ENCODE measurements at regions not wholly inside any gene's neighbourhood (a gene's known extent, or its start where the extent isn't known, plus 50 kb on each side); places are given as distances from the start of the nearest gene placed in this dataset.

DNA sequence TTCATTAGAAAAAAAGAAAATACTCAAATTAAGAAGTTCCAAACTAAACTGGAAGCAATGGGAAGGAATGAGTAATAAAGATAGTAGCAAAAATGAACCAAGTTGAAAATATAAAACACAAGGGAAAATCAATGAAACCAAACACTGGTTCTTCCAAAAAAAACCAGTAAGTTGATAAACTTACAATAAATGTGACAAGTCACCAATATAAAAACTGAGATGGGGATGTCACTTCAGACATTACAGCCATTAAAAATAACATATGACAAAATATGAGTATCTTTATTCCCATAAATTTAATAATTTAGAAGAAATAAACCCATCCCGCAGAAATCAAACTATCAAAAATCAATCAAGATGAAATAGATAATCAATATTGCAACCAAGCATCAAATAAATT lies 633.9 kb upstream of the RAB6C start:
- TF ChIP-seq MLLT10 (CRISPR knock-in tag; IDR thresholded peaks at IDR 0.05) (no peak), RBM22 (optimal IDR thresholded peaks at IDR 0.05; ENCODE audit: low read length) (no peak), ZFP36 (IDR thresholded peaks at IDR 0.05; ENCODE audit: borderline replicate concordance, low read depth, low read length, partially characterized antibody) (no peak), POLR2A (IDR thresholded peaks at IDR 0.05; ENCODE audit: insufficient read depth in 1 of 2, low read depth in 2 of 2, low read length in 2 of 2) (no peak), BRD4 (CRISPR knock-in tag; IDR thresholded peaks at IDR 0.05) (no peak), ESRRA (CRISPR knock-in tag; IDR thresholded peaks at IDR 0.05; ENCODE audit: low read depth) (no peak), SNRNP70 (IDR thresholded peaks at IDR 0.05; ENCODE audit: low read depth, low read length) (no peak), MAFF (IDR thresholded peaks at IDR 0.05; ENCODE audit: low read depth, low read length) (peak; percentile 73), ZNF607 (CRISPR knock-in tag; IDR thresholded peaks at IDR 0.05; ENCODE audit: borderline replicate concordance) (no peak), ZNF253 (CRISPR knock-in tag; IDR thresholded peaks at IDR 0.05; ENCODE audit: borderline replicate concordance) (no peak), ZNF124 (CRISPR knock-in tag; IDR thresholded peaks at IDR 0.05) (no peak), MAFK (conservative IDR thresholded peaks at IDR 0.05 in 1 of 2, IDR thresholded peaks at IDR 0.05 in 1 of 2; ENCODE audit: low read length in 2 of 2) (peak; percentile 71 to 85; a peak in 3 of 4 replicates), ZFYVE20 (CRISPR knock-in tag; IDR thresholded peaks at IDR 0.05; ENCODE audit: borderline replicate concordance, low read depth) (no peak), RBM39 (IDR thresholded peaks at IDR 0.05; ENCODE audit: low read depth, low read length, poor library complexity, severe bottlenecking) (no peak)
- TF ChIP-seq, protein P1, sequence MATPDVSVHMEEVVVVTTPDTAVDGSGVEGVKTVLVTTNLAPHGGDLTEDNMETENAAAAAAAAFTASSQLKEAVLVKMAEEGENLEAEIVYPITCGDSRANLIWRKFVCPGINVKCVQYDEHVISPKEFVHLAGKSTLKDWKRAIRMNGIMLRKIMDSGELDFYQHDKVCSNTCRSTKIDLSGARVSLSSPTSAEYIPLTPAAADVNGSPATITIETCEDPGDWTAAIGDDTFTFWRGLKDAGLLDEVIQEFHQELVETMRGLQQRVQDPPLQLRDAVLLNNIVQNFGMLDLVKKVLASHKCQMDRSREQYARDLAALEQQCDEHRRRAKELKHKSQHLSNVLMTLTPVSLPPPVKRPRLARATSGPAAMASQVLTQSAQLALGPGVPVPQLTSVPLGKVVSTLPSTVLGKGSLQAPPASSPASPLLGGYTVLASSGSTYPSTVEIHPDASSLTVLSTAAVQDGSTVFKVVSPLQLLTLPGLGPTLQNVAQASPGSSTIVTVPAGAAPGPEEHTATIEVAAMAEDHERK (CRISPR knock-in tag; IDR thresholded peaks at IDR 0.05; ENCODE audit: low read depth): no peak
- TF ChIP-seq, protein P2, sequence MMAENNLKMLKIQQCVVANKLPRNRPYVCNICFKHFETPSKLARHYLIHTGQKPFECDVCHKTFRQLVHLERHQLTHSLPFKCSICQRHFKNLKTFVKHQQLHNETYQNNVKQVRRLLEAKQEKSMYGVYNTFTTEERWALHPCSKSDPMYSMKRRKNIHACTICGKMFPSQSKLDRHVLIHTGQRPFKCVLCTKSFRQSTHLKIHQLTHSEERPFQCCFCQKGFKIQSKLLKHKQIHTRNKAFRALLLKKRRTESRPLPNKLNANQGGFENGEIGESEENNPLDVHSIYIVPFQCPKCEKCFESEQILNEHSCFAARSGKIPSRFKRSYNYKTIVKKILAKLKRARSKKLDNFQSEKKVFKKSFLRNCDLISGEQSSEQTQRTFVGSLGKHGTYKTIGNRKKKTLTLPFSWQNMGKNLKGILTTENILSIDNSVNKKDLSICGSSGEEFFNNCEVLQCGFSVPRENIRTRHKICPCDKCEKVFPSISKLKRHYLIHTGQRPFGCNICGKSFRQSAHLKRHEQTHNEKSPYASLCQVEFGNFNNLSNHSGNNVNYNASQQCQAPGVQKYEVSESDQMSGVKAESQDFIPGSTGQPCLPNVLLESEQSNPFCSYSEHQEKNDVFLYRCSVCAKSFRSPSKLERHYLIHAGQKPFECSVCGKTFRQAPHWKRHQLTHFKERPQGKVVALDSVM (CRISPR knock-in tag; IDR thresholded peaks at IDR 0.05): no peak
- TF ChIP-seq, protein P3, sequence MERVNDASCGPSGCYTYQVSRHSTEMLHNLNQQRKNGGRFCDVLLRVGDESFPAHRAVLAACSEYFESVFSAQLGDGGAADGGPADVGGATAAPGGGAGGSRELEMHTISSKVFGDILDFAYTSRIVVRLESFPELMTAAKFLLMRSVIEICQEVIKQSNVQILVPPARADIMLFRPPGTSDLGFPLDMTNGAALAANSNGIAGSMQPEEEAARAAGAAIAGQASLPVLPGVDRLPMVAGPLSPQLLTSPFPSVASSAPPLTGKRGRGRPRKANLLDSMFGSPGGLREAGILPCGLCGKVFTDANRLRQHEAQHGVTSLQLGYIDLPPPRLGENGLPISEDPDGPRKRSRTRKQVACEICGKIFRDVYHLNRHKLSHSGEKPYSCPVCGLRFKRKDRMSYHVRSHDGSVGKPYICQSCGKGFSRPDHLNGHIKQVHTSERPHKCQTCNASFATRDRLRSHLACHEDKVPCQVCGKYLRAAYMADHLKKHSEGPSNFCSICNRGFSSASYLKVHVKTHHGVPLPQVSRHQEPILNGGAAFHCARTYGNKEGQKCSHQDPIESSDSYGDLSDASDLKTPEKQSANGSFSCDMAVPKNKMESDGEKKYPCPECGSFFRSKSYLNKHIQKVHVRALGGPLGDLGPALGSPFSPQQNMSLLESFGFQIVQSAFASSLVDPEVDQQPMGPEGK (CRISPR knock-in tag; IDR thresholded peaks at IDR 0.05): no peak
- TF ChIP-seq, protein P4, sequence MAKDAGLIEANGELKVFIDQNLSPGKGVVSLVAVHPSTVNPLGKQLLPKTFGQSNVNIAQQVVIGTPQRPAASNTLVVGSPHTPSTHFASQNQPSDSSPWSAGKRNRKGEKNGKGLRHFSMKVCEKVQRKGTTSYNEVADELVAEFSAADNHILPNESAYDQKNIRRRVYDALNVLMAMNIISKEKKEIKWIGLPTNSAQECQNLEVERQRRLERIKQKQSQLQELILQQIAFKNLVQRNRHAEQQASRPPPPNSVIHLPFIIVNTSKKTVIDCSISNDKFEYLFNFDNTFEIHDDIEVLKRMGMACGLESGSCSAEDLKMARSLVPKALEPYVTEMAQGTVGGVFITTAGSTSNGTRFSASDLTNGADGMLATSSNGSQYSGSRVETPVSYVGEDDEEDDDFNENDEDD (CRISPR knock-in tag; IDR thresholded peaks at IDR 0.05; ENCODE audit: borderline replicate concordance): no peak
- 16% methylated on average over 1 of the region's 1 CpG for WGBS (ENCODE audit: low lambda C conversion rate)
- ChIA-PET POLR2A (no interaction called here), CTCF (ENCODE audit: low intra/inter-chr PET ratio, low total read pairs) (no interaction called here)
- FAIRE-seq (no peak), DNase-seq (ENCODE audit: low spot score) (no peak), ATAC-seq (no peak)
- H3K79me2 ChIP-seq (ENCODE audit: insufficient read depth, low read length): no peaks in the 10 kb centered on the region
- H2AFZ ChIP-seq (ENCODE audit: low read length): no peak overlapping the region
- in situ Hi-C loops (cut with HindIII; ENCODE audit: extremely low pct_ligation_motif_present, low pct_unique_long_range_greater_than_20kb): no loop called here
- H3K4me2 ChIP-seq (ENCODE audit: low read depth, low read length): no peak overlapping the region
- no TSS peak for BruUV-seq (replicated peaks)
- H4K20me1 ChIP-seq (ENCODE audit: insufficient read depth, low read length): no peaks in the 10 kb centered on the region
- intact Hi-C loops (cut with micrococcal nuclease; ENCODE audit: unreplicated experiment): no loop called here
- H3K27me3 ChIP-seq (ENCODE audit: control insufficient read depth in 1 of 2, insufficient read depth in 2 of 2, low read length in 2 of 2): no peaks in the 10 kb centered on the region
- no peak overlapping the region for H3K4me3 ChIP-seq (replicated peaks in 1 of 3; ENCODE audit: insufficient read depth in 1 of 3, low read depth in 2 of 3, low read length in 3 of 3)
- H3K9ac ChIP-seq (ENCODE audit: insufficient read depth, low read depth, low read length): no peak overlapping the region
- H3K9me3 ChIP-seq (ENCODE audit: low read length): no peaks in the 10 kb centered on the region; the same call in 1 of the 2 replicates
- H3K27ac ChIP-seq (ENCODE audit: extremely low read length, insufficient read depth, low read length): no peak overlapping the region
- H3K4me1 ChIP-seq (ENCODE audit: insufficient read depth, low read length): no peaks in the 10 kb centered on the region
- H3K36me3 ChIP-seq (replicated peaks in 1 of 2; ENCODE audit: control insufficient read depth in 1 of 2, insufficient read depth in 2 of 2, low read length in 2 of 2): no peaks in the 10 kb centered on the region
